OCI-LY7 (cell line): ENCODE measurements at regions not wholly inside any gene's neighbourhood (a gene's known extent, or its start where the extent isn't known, plus 50 kb on each side); places are given as distances from the start of the nearest gene placed in this dataset.

Experiments
- BruUV-seq: library from RNA; stranded (reverse); fragments of 400-500 nt; replicated peaks from 2 replicates; lab custom pipeline; 2021; lab: Mats Ljungman, UMichigan
- CTCF ChIA-PET: fragments of 300-600 bp; sonication (Branson Sonifier 250); formaldehyde crosslinking; loops from one replicate; lab custom pipeline; 2022; ENCODE audit warnings: antibody characterized with exemption; ENCODE audit not compliant: unreplicated experiment; lab: Charles Lee
- POLR2A ChIA-PET: fragments of 300-600 bp; sonication (Branson Sonifier 250); formaldehyde crosslinking; loops from one replicate; lab custom pipeline; 2022; ENCODE audit warnings: antibody characterized with exemption; lab: Charles Lee
- DNase-seq: peaks from one replicate; pipeline ENCODE4 v3.0.0-alpha.2; 2015; ENCODE audit warnings: low spot score
- H2AFZ ChIP-seq: fragments of 200-600 bp; sonication (generic), shearing (Covaris generic); 2 replicates; pipeline ENCODE4 v1.6.1; 2014; ENCODE audit warnings: mild to moderate bottlenecking, antibody characterized with exemption, low read length, moderate library complexity
- H3K27ac ChIP-seq: fragments of 200-600 bp; sonication (generic); 2 replicates; pipeline ENCODE4 v1.5.1; 2014; ENCODE audit warnings: mixed run types, low read depth, mild to moderate bottlenecking, moderate library complexity, low read length, inconsistent platforms; ENCODE audit not compliant: poor library complexity, severe bottlenecking
- H3K36me3 ChIP-seq: fragments of 200-600 bp; sonication (generic); 2 replicates; pipeline ENCODE4 v1.6.1; 2014; ENCODE audit warnings: mild to moderate bottlenecking, antibody characterized with exemption, low read length, moderate library complexity, mixed read lengths; ENCODE audit not compliant: insufficient read depth
- H3K4me1 ChIP-seq: fragments of 200-600 bp; sonication (generic); 2 replicates; pipeline ENCODE4 v1.5.1; 2014; ENCODE audit warnings: mild to moderate bottlenecking, low read length; ENCODE audit not compliant: insufficient read depth, poor library complexity, severe bottlenecking
- H3K4me2 ChIP-seq: fragments of 200-600 bp; sonication (generic); 2 replicates; pipeline ENCODE4 v1.6.1; 2014; ENCODE audit warnings: mild to moderate bottlenecking, low read length
- H3K4me3 ChIP-seq: fragments of 200-600 bp; sonication (generic); 2 replicates; pipeline ENCODE4 v1.5.1; 2014; ENCODE audit warnings: mild to moderate bottlenecking, low read depth, low read length; ENCODE audit not compliant: poor library complexity, severe bottlenecking
- H3K79me2 ChIP-seq: fragments of 200-600 bp; sonication (generic); 2 replicates; pipeline ENCODE4 v1.6.1; 2016; ENCODE audit warnings: low read depth, mild to moderate bottlenecking, low read length, moderate library complexity, mixed read lengths; ENCODE audit not compliant: insufficient read depth
- H3K9me2 ChIP-seq: fragments of 200-600 bp; sonication (generic); 2 replicates; pipeline ENCODE4 v1.6.1; 2016; ENCODE audit warnings: mild to moderate bottlenecking, low read length, mixed read lengths; ENCODE audit not compliant: insufficient read depth
- H3K9me3 ChIP-seq: fragments of 200-600 bp; sonication (generic); 2 replicates; pipeline ENCODE4 v1.6.1; 2014; ENCODE audit warnings: mild to moderate bottlenecking, mixed run types, low read length, mixed read lengths
- H4K20me1 ChIP-seq: fragments of 200-600 bp; sonication (generic); 2 replicates; pipeline ENCODE4 v1.6.1; 2014; ENCODE audit warnings: mild to moderate bottlenecking, antibody characterized with exemption, low read length, moderate library complexity, mixed read lengths; ENCODE audit not compliant: insufficient read depth
- EZH2phosphoT487 ChIP-seq: fragments of 200-600 bp; sonication (generic); IDR thresholded peaks from 2 replicates; pipeline ENCODE4 v1.6.1; 2018; ENCODE audit warnings: low read depth, borderline replicate concordance, mild to moderate bottlenecking, mixed run types, antibody characterized with exemption, low read length, moderate library complexity, mixed read lengths
- intact Hi-C: fragments of 100-400 bp; cut with micrococcal nuclease; formaldehyde crosslinking; loops from one replicate; pipeline ENCODE4 v1.10.0; 2022; ENCODE audit not compliant: unreplicated experiment
- TF ChIP-seq, protein P1 (sequence below): fragments of 200-600 bp; sonication (generic); conservative IDR thresholded peaks from 2 replicates; pipeline ENCODE4 v1.5.1; 2014; ENCODE audit warnings: mild to moderate bottlenecking, antibody characterized with exemption, low read length, moderate library complexity, mixed read lengths

DNA sequence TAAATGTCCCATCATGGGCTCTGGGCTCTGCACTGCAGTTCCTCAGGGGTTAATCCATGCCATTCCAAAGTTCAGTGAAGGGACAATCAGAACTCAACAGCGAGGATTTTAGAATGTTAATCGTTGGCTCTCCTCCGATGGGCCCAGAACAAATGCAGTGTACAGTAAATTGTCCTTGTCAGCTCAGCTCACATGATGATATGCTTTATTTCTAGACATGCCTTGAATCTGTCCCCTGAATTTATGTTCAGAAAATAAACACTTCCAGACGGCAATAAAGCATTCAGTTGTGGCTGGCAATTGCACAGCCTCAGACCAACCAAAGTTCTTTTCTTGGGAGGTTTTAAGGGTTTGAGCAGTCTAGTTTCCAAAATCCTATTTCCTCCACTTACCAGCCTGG is 981.2 kb downstream of the BCL11A start:
- TF ChIP-seq EZH2phosphoT487 = no peak
- TF ChIP-seq, protein P1, sequence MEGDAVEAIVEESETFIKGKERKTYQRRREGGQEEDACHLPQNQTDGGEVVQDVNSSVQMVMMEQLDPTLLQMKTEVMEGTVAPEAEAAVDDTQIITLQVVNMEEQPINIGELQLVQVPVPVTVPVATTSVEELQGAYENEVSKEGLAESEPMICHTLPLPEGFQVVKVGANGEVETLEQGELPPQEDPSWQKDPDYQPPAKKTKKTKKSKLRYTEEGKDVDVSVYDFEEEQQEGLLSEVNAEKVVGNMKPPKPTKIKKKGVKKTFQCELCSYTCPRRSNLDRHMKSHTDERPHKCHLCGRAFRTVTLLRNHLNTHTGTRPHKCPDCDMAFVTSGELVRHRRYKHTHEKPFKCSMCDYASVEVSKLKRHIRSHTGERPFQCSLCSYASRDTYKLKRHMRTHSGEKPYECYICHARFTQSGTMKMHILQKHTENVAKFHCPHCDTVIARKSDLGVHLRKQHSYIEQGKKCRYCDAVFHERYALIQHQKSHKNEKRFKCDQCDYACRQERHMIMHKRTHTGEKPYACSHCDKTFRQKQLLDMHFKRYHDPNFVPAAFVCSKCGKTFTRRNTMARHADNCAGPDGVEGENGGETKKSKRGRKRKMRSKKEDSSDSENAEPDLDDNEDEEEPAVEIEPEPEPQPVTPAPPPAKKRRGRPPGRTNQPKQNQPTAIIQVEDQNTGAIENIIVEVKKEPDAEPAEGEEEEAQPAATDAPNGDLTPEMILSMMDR = no peak
- no peak overlapping the region for H3K4me3 ChIP-seq
- H3K9me2 ChIP-seq = no peaks in the 10 kb centered on the region
- BruUV-seq = no TSS peak
- H3K4me1 ChIP-seq = no peaks in the 10 kb centered on the region
- H2AFZ ChIP-seq = no peak overlapping the region
- CTCF ChIA-PET = no interaction called here
- H3K4me2 ChIP-seq = no peak overlapping the region
- intact Hi-C loops = no loop called here
- H4K20me1 ChIP-seq = no peaks in the 10 kb centered on the region
- no peak overlapping the region for H3K27ac ChIP-seq
- no peaks in the 10 kb centered on the region for H3K9me3 ChIP-seq
- no peaks in the 10 kb centered on the region for H3K36me3 ChIP-seq
- no peak for DNase-seq
- H3K79me2 ChIP-seq = no peaks in the 10 kb centered on the region
- POLR2A ChIA-PET = interaction anchor here (1.2 kb wide), 1 partner anchor 294 kb away, joined by 4 read pairs; no protein-coding TSS in a partner anchor

DNA sequence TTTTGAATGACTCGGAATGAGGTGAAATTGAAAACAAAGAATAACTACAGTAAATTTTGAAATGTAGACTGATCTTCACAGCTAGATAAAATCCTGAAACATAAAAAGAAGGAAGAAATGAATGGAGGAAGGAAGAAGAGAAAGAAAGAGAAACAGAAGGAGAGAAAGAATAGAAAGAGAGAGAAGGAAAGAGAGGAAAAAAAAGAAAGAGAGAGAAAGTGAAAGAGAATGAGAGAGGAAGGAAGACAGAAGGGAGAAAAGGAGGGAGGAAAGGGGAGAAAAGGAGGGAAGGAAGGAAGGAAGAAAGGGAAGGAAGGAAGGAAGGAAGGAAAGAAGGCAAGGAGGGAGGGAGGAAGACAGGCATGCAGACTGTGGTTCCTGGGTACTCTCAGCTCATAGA is 982.6 kb downstream of the BCL11A start:
- H3K4me1 ChIP-seq = no peaks in the 10 kb centered on the region
- H3K79me2 ChIP-seq = no peaks in the 10 kb centered on the region
- no peak for DNase-seq
- no TSS peak for BruUV-seq
- no peaks in the 10 kb centered on the region for H4K20me1 ChIP-seq
- POLR2A ChIA-PET = interaction anchor here (0.7 to 1.0 kb wide), 2 partner anchors 17 to 32 kb away, joined by 4 to 8 read pairs; no protein-coding TSS in a partner anchor
- no peak overlapping the region for H3K4me2 ChIP-seq
- no peaks in the 10 kb centered on the region for H3K9me2 ChIP-seq
- no peak overlapping the region for H2AFZ ChIP-seq
- TF ChIP-seq, protein P1 = no peak
- no peak for TF ChIP-seq EZH2phosphoT487
- no peaks in the 10 kb centered on the region for H3K36me3 ChIP-seq
- H3K4me3 ChIP-seq = no peak overlapping the region
- no peak overlapping the region for H3K27ac ChIP-seq
- intact Hi-C loops = no loop called here
- H3K9me3 ChIP-seq = no peaks in the 10 kb centered on the region
- CTCF ChIA-PET = interaction anchor here (0.6 kb wide), 1 partner anchor 328 kb away, joined by 3 read pairs; no protein-coding TSS in a partner anchor

DNA sequence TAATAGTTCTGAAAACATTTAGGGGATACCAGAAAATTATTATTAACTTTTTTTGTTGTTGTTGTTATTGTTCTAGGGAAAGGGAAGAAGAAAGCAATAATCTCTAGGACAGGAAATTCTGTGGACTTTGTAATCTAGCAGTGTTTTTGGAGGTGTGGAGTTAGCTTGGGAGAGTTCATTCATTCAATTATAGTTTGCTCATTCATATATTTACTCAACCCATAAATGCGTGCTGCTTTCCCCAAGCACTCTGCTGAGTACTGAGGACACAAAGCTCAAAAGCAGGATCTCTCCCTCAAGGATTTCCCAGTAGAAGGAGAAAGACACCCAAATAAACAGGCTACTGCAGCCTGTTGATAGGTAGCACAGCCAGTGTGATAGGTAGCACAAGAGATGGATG is 984.3 kb downstream of the BCL11A start:
- no TSS peak for BruUV-seq
- TF ChIP-seq, protein P1 = no peak
- no peak for TF ChIP-seq EZH2phosphoT487
- no peak overlapping the region for H3K27ac ChIP-seq
- no peak overlapping the region for H3K4me3 ChIP-seq
- H3K36me3 ChIP-seq = no peaks in the 10 kb centered on the region
- intact Hi-C loops = no loop called here
- CTCF ChIA-PET = no interaction called here
- no peak for DNase-seq
- no peaks in the 10 kb centered on the region for H3K9me2 ChIP-seq
- no peaks in the 10 kb centered on the region for H3K9me3 ChIP-seq
- no peak overlapping the region for H3K4me2 ChIP-seq
- H3K79me2 ChIP-seq = no peaks in the 10 kb centered on the region
- H3K4me1 ChIP-seq = no peaks in the 10 kb centered on the region
- H4K20me1 ChIP-seq = no peaks in the 10 kb centered on the region
- H2AFZ ChIP-seq = no peak overlapping the region
- POLR2A ChIA-PET = no interaction called here
